Skeletal muscle cell (primary cell): ENCODE measurements at regions not wholly inside any gene's neighbourhood (a gene's known extent, or its start where the extent isn't known, plus 50 kb on each side); places are given as distances from the start of the nearest gene placed in this dataset.

Source experiments
- DNase-seq: peaks from one replicate; pipeline ENCODE4 v3.0.0-alpha.2; 2010; ENCODE audit warnings: low read depth
- H3K4me3 ChIP-seq: 2 replicates; pipeline ENCODE4 v1.5.1; 2011; ENCODE audit warnings: low read depth, mild to moderate bottlenecking, control low read depth, low read length, moderate library complexity

DNA sequence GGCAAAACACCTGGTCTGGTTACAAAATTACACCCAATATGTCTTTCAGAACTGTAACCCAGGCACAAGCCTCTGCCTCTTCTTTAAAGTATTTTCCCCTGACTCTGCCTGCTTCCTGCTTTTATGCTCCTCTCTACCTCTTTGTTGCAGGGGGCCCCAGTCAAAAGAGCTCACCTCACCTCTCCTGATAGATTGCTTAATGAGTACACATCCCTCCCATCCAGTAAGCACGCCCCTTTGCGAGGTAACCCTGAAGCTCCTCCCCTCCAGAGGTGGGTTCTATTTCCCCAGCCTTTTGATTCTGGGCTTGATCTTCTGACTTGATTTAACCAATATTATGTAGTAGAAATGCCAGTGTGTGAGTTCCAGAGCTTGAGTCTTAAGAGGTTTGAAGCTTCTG, 56.6 kb upstream of the EYA2 start:
- H3K4me3 ChIP-seq: no peak overlapping the region
- no peak for DNase-seq

DNA sequence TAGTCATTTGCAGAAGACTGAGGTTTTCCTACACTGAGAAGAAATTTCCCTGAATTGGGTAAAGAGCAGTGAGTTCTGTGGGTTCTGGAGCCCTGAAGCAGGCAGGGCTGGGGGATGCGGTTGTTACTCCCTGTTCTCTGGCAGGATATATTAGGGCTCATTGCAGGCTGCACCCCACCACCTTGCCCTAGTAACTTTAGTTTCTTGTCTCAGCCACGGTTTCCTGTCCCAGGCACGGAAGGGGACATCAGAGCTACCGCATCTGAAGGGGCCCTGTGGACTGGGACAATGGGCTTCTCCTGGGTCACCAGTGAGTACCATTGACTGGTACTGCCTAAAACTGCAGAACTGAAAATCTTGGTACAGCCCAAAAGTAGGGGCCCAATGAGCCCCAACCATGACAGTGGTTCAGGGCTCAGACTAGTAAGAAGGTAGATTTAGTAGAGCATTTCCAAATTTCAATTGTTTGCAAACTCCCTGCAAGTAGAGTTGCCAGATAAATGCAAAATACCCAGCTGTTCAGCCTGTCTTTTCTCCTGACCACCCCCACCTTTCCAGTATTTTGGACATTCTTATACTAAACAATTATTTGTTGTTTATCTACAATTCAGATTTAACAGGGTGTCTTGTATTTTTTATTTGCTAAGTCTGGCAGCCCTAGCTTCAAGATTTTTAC, 54.5 kb upstream of the EYA2 start:
- no peak for DNase-seq
- no peak overlapping the region for H3K4me3 ChIP-seq
